NCI-H1694 (cell line): ENCODE measurements at regions not wholly inside any gene's neighbourhood (a gene's known extent, or its start where the extent isn't known, plus 50 kb on each side); places are given as distances from the start of the nearest gene placed in this dataset.
"Not testable (repeated sequence)": the region's sequence is repeated elsewhere in the genome, so short reads cannot be mapped to it uniquely, and the experiment has no call there.

ENCODE experiments used
- DNase-seq: peaks from one replicate; lab custom pipeline; 2025; lab: John Stamatoyannopoulos, UW

DNA sequence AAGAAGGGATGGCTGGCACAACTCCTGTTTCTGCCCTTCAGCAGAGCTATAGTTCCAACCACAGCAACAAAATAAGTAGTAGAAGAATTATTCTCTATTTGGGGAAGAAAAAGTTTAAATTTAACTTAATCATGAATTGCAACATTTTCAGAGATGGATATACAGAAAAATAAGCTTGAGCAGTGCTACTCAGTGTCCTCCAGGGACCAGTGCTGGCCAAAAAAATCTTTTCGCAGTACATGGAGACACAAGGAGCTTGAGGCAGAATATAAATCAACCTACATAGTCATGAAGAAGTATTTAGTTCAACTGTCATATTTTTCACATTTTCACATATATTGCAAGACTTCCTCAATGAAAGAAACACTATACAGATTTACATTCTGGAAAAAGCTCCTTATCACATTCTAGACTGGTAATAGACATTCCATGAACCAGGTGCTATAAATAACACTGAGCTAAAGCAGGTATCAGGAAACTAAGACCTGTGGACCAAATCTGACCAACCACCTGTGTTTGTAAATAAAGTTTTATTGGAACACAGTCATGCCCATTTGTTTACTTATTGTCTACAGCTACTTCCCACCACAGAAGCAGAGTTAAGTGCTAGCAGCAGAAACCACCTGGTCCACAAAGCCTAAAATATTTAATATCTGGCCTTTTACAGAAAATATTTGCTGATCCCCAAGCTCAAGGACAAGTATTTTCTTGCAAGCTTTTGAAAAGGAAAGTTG lies 101.9 kb downstream of the RGS21 start:
- no peak for DNase-seq

DNA sequence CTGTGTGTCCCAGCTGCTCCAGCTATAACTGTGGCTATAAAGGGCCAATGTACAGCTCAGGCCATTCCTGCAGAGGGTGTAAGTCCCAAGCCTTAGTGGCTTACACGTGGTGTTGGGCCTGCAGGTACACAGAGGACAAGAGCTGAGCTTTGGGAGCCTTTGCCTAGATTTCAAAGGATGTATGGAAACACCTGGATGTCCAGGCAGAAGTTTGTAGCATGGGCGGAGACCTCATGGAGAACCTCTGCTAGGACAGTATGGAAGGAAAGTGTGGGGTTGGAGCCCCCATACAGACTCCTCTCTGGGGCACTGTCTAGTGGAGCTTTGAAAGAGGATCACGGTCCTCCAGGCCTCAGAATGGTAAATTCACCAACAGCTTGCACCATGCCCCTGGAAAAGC lies 113.9 kb downstream of the RGS21 start:
- DNase-seq: no peak

DNA sequence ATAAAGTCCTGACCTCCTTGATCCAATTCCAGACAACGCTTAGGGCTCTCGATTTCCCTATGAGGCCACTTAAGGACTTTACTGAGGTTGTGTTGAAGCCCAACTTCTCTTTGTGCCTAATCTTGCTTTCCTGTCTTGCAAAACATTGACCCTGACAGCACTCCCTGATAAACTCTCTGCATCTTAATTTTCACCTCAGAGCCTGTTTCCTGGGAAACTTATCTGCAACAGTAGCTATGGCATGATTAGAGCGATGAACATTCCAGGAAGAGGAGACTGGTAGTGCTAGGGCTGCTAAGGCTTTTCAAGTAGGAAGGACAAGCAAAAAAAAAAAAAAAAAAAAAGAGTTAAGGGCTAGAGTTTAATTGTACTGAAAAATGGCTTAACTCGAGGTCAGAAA lies 118.9 kb downstream of the RGS21 start:
- no peak for DNase-seq

DNA sequence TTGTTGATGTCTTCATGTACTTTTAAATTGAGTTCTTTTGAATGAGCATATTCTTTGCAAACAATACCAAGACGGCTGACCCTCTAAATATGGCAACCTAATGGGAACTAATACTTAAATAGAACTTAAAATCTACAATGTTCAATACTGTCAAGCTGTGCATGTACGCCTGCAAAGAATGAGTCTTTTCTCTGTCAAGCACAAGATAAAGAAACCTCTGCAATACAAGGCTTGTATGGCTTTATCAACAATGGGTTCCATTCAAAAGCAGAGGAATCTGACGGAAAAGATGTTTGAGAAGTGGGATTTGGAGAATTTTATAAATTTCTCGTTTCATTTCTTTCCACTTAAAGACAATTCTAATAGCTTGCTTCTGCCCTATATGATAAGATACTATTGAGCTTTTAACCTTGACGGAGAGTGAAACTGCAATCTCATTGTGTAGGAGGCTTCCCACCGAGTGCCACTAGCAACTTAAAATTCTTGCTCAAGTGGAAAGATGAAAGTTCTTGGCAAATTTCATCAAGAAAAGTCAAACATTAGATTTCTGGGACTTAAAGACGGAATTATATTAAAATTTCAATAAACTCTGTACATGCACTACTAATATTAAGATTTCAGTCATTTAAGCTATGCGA lies 119.8 kb downstream of the RGS21 start:
- DNase-seq: no peak

DNA sequence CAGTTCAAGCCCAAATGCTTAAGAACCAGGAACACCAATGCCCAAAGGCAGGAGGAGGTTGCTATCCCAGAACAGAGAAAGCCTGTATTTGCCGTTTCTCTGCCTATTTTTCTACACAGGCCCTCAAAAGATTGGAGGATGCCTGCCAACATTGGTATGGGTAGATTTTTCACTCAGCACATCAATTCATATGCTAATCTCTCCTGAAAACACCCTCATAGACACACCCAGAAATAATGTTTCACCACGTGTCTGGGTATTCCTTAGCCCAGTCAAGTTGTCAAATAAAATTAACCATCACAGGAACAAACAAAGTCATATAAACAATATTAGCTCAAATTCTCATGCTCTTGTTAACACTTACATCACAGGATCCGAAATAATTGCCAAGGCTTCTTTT lies 121.9 kb downstream of the RGS21 start:
- no peak for DNase-seq

DNA sequence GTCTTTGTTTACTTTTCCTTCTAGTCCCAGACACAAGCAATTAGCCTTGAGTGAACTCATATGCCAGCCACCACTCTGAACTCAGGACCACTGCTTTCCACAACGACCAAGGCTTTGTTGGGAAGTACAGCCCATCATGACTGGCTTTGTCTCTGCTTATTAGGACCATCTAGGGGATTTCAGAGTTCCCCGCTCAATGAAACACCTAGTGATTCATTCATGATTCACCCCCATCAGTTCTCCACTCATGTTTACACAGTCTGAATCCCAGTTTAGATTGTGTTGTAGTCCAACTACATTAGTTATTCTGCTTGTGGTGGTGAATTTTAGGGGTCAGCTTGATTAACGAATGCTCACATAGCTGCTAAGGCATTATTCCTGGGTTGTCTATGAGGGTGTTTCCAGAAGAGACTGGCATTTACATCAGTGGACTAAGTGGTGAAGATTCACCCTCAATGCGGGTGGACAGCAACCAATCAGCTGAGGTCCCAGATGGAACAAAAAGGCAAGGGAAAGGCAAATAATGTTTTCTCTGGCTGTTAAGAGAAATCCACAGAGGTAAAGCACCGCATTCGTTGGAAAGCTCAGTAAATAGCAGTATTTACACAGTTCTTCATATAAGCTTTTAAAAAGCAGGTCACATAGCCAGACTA lies 122.7 kb downstream of the RGS21 start:
- DNase-seq: no peak

DNA sequence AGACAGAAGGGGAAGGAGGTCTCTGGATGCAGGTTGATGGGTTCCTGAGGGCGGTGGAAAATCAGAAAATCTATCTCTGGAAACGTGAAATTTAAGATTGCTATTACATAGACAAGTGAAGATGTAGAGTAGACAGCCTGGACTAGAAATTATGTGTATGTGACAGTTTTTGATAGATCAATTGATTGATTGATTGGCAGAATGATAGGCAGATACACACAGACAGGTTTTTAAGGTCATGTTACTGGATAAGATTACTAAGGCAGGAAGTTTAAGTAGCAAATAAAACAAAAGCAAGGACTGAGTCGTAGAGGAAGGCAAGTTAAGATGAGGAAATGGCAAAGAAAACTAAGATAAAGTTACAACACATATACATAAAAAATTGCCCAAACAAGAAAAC lies 124.7 kb downstream of the RGS21 start:
- no peak for DNase-seq

DNA sequence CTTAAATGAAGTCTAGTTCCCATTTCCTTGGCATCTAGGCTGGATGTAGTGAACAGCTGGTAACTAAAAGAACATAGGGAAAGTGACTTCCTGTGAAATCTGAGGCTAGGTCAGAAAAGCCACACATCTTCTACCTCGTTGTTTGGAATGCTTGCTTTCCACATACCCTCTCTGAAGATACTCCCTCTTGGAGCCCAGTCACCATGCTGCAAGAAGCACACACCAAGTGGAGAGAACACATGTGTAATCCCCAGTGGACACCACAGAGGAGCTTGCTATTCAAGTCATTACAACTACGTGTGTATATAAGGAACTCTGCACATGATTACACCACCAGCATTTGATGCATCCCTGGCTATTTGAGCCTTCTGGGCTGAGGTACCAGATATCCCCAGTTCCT lies 125.9 kb downstream of the RGS21 start:
- DNase-seq: no peak

DNA sequence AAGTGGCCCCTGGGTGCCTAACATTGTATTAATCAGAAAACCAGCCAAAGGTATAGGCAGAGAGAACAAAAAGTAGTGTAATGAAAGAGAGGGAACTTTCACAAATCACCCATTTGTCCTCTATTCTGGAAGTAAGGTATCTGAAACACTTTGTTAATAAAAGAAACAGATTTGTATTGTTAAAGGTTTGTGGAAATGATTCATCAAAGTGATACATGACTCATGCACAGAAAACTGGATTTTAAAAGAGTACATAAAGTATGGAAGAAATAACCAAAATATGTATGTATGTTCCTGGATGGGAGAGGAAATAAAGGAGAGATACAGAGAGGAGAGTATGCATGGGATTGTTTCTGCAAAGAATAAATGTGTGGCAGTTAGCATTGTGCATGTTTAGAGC lies 126.8 kb downstream of the RGS21 start:
- no peak for DNase-seq

DNA sequence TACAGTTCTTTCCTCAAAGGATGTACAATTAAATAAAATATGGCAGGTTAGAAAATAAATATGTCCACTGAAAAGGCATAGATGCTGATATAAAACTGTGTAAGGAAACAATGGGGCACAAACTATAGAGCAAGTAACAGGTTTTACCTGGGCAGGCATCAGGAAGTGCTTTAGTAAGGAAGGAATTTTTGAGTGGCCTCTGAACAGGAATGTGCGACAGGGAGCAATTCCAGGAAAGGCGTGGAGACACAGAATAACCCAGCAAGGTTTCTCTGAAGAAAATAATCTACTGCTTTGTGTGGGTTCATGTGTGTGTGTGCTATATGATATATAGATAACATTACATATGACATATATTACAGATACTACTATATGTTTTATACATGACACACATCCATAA lies 128.4 kb downstream of the RGS21 start:
- no peak for DNase-seq

DNA sequence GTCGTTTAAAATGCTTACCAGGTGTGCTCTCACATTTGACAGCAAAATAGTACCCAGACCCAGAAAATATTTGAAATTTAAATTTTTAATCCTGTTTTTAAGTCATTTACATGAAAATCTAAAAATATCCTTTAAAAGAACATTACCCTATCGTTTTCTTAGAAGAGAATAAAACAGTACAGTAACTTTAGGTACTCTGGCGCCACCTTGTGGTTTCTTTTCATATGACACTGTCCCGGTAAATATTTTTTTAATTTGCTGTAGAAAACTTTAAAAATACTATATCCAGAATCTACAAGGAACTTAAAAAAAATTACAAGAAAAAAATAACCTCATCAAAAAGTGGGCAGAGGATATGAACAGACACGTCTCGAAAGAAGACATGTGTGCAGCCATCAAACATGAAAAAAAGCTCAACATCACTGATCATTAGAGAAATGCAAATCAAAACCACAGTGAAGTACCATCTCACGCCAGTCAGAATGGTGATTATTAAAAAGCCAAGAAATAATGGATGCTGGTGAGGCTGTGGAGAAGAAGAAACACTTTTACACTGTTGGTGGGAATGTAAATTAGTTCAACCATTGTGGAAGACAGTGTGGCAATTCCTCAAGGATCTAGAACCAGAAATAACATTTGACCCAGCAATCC lies 129.2 kb downstream of the RGS21 start:
- peak; percentile 29 for DNase-seq

DNA sequence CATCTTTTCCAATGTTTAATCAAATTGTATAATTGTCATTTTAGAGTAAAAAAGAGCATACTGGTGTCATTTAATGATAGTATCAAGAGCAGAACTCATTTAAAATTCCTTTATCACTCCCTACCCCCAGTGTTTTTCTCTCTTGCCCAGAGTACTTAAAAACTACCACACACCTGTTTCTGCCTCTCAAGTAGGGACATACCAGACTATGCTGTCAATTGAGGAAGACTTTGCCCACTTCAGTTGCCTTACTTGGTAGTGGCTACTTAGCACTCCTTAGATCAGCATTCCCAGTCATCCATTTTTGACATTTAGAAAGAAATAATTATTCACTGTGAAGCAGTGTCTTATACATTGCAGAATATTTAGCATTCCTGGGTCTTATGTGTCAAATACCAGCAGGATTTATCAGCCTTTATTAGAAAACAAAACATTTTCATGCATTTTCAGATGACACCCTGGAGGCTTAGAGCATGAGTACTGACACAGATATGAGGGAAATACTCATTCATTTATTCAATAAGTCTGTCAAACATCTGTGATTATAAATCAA lies 127.5 kb upstream of the RGS1 start:
- DNase-seq: no peak

DNA sequence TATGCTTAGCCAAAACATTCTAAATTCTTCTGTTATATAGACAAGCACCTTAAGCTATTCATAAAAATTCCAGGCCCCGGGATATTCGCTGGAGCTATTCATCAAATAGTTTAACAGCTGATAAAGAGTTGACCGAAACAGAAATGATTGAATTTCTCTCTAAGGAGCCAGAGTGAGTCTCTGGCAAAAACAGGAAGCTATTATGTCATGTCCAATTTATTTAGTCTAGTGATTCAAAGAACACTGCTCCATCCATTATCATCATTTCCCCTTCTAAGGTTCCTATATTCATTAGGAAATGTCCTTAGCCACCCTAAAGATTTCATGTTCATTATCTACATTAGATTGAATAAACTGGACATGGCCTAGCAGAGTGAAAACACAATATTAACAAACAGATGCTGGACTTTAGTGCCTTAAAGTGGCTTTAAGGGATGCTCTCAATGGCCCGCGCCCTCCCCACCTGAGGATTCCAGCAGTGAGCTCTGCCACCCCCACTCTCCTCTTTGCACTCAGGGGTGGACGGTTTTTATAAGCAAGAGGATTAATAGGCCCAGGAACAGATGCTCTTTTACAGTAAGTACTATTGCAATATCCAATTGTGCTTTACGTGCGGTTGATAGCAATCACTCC lies 122.1 kb upstream of the RGS1 start:
- DNase-seq: no peak

DNA sequence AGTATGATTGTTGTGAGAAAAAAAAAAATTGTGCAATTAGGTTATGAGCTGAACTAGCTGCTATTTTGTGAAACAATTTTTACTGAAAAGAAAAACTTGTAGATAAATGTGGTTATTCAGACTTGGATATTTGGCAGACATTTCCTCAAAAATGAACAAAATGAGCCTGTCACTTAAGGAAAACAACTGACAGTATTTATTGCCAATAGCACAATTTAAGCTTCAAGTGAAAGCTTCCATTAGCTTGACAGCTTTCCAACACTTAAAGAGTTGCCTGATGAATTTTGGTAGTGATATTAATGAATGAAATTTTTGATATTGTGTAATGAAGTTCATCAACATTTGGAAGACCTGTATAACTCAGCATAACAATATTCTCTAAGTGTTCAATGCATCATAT lies 116.1 kb upstream of the RGS1 start:
- DNase-seq: no peak

DNA sequence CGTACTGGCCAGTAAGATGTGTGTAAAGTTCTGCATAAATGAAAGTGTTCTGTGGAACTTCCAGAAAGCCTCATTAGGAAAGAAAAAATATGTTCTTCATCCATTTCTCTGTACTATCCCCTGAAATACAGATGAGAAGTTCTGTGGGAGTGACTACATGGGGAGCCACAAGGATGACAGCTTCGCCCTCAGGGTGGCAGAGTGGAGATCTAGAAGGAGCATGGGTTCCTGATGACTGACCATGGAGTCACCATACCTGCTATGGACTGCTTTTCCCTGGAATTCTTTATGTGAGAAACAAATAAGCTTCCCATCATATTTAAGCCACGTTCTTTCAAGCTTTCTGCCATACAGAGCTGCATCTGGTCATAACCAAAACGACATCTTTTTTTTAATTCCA lies 113.9 kb upstream of the RGS1 start:
- DNase-seq: no peak

DNA sequence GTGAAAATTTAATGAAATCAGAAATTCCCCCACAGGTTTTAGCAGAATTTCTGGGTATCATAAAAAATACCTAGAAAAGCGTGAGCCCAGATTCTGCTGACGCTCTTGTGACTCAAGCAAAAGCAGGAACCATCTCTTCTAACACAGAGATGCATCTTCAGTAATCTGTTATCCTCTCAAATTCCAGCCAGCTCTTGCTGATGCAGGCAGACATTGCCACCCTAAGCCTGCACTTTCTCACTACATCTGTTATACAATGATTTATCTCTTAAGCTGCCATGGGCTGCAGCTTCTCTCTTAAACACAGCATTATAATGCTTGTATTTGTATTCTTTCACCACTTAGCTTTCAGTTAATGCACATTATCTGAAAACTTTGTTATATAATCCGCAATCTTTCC lies 113.0 kb upstream of the RGS1 start:
- no peak for DNase-seq

DNA sequence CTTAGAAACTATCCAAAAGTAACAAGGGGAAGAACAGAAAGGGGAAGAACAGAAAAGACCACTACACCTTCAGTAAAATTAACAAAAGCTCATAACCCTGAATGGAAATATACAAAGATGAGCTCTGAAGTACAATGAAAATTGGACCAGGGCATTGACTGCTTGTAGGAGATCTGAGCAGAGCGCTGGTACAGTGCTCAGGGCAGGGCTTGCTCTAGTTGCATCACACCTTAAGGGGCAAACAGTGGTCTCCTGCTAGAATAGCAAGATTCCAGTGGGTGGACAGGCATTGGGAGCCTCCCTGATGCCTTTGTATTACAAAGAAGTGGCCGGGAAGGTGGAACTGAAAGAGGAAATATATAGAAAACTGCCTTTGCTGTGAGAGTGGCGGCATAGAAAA lies 111.9 kb upstream of the RGS1 start:
- DNase-seq: no peak

DNA sequence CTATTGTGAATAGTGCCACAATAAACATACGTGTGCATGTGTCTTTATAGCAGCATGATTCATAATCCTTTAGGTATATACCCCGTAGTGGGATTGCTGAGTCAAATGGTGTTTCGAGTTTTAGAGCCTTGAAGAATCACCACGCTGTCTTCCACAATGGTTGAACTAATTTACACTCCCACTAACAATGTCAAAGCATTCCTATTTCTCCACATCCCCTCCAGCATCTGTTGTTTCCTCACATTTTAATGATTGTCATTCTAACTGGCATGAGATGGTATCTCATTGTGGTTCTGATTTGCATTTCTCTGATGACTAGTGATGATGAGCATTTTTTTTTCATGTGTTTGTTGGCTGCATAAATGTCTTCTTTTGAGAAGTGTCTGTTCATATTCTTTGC lies 110.4 kb upstream of the RGS1 start:
- DNase-seq: not testable (repeated sequence)

DNA sequence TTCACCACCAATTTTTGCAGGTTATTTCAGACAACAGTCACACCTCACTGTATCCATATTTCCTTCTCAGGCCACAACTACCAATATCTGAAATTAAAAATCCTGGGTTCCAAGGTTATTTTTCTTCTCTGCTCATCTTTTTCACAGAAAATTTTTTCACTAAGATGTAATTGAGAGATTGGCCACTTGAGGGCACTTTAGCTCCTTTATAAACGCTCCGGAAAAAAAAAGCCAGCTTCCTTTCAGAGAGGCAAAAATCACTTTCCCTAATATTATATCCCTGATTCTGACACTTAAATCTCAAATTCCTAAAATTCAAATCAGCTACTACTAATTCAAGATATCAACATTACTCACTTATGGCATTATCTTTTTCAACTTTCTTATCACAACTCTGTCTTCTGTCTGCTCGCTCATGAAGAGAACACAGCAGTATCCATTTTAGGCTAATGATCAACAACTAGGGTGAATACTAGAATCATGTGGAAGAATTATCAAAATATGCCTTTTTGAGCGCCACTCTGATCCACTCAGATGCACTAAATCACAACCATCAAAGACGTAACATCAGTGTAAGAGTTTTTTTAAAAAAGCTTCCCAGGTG lies 101.4 kb upstream of the RGS1 start:
- peak; percentile 42 for DNase-seq

DNA sequence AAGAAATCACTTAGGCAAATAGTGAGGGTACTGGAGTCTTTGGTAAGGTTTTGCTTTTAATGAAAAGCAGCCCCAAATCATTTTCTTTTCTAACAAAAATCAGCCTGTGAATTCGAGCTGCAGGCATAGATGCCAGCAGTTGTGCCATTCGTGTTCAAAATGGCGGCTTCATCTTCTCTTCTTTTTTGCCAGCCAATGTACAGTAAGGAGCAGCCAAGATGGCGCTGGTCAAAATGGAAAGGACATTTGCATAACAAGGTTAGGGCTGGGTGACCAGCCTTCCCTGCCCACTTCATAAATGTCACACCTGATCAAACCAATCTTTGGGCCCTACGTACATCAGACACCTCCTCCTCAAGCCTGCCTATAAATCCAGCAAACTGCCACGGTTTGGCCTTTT lies 100.2 kb upstream of the RGS1 start:
- no peak for DNase-seq

DNA sequence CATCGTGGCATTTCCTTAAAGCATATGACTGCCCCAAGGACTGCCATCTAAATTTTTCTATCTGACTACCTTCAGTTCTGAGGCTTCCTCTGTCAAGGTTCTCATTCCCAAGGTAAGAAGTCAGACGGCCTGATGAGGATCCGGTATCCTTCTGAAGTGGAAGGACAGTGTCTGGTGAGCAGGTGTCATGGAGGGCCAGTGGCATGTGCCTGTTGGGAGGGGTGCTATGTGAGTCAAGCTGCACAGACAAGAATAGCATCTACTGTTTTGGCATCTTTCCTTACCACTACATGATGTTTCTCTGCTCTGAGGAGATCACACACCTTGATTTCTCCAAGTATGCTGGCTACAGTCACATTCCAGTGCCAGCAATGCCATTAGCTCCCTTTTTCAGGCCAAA lies 99.6 kb upstream of the RGS1 start:
- no peak for DNase-seq

DNA sequence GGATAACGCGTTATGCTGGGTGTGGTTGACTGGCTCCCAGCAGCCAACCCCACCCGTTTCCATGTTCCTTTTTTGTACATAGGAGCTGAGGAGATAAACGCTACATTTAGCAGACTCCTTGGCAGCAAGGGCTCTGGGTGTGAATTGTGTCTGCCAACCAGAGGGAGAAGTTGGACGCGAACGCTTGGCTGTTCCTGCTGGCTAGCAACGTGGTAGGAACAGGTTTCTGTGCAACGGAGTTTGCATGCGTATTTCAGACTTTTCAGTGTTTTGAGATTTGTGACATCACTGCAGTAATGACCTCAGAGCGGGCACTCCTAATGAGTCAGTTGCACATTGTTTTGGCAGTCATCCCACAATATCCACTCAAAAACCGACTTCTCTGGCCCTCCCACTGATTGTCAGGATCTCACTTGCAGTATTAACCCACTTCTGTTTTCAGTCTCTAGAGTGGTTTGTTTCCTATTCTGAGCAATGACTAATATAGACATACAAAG lies 98.7 kb upstream of the RGS1 start:
- no peak for DNase-seq
